Effector memory CD8-positive, alpha-beta T cell (primary cell): ENCODE measurements at regions not wholly inside any gene's neighbourhood (a gene's known extent, or its start where the extent isn't known, plus 50 kb on each side); places are given as distances from the start of the nearest gene placed in this dataset.

Source experiments
- ATAC-seq: fragments of 150-1000 bp; cut with Tn5 transposase; replicated peaks from 2 replicates; pipeline ENCODE4 v1.10.0; 2021; ENCODE audit warnings: mild to moderate bottlenecking, moderate library complexity
- DNase-seq, 3 experiments: peaks; one replicate each; pipeline ENCODE4 v3.0.0; 2021
- H3K27ac Mint-ChIP-seq, 2 donors: one replicate each; pipeline ENCODE4 v1.8.0; 2022; ENCODE audit warnings: mild to moderate bottlenecking in 2 of 2, mixed read lengths in 2 of 2, moderate library complexity in 2 of 2
- H3K27me3 Mint-ChIP-seq, 2 donors: one replicate each; pipeline ENCODE4 v1.8.0; 2022; ENCODE audit warnings: mixed read lengths in 2 of 2
- H3K36me3 Mint-ChIP-seq: one replicate; pipeline ENCODE4 v1.8.0; 2022; ENCODE audit warnings: mild to moderate bottlenecking, moderate library complexity, mixed read lengths; ENCODE audit not compliant: insufficient read depth
- H3K4me1 Mint-ChIP-seq, 2 donors: one replicate each; pipeline ENCODE4 v1.8.0; 2022; ENCODE audit warnings: low read depth in 2 of 2, mixed read lengths in 2 of 2
- H3K4me3 Mint-ChIP-seq, 2 donors: one replicate each; pipeline ENCODE4 v1.8.0; 2022; ENCODE audit warnings: mild to moderate bottlenecking in 2 of 2, mixed read lengths in 2 of 2, moderate library complexity in 2 of 2
- H3K9me3 Mint-ChIP-seq, 2 donors: one replicate each; pipeline ENCODE4 v1.8.0; 2022; ENCODE audit warnings: mixed read lengths in 2 of 2

DNA sequence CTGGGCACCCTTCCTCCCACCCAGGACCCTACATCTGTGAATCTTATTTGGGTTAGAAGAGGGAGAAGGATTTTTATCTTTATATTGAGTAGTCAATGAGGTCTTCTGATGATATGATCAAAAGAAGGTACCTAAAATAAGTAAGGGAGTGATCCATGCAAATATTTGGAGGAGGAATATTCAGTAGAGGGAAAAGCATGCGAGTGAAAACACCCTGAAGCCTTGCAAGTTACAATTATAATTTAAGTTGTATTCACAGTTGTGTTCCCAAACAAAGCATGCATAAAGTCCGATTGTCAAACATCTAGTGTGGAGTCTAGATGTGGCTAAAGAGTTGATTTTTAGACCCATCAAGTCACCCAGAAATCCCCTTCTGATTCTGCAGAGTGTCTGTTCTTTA is 530.2 kb upstream of the ZEB2 start:
- Mint-ChIP-seq H3K4me1 (no peaks in the 10 kb centered on the region), H3K4me3 (no peak overlapping the region), H3K36me3 (no peaks in the 10 kb centered on the region), H3K27ac (no peak overlapping the region), H3K9me3 (no peaks in the 10 kb centered on the region), H3K27me3 (no peaks in the 10 kb centered on the region)
- ATAC-seq: no peak
- no peak for DNase-seq

DNA sequence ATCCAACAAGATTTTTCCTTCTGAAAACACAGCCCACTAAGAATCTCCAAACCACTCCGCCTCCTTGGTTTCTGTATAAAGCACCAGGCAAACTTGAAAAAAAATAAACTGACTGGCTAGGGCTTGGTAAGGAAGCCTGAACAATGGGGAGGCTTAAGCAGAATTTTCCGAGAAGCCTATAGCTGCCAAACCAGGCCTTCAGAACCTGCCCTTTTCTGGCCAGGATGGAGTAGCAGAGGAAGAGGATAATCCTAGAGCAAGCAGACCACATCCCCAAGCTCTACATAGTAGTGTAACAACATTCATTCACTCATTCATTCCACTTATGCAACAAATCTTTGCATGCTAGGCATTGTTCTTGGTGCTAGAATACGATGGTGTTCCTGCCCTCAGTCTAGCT is 529.6 kb upstream of the ZEB2 start:
- Mint-ChIP-seq H3K4me3 (no peak overlapping the region), H3K27ac (no peak overlapping the region), H3K4me1 (no peaks in the 10 kb centered on the region), H3K27me3 (no peaks in the 10 kb centered on the region), H3K9me3 (no peaks in the 10 kb centered on the region), H3K36me3 (no peaks in the 10 kb centered on the region)
- ATAC-seq (no peak), DNase-seq (no peak)

DNA sequence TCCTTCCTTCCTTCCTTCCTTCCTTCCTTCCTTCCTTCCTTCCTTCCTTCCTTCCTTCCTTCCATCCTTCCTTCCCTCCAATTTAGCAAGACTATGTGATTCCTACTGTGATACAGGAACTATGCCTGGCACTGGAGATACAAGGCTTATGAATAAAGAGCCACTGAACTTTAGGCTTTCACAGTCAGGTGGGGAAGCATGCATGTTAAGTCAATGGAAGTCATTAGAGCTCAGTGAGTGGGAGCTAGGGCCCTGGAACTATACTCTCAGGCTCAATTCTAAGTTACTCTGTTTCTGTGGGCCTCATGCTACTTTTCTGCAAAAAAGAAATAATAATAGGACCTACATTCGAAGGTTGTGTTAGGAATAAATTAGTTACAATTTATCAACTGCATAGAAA is 527.6 kb upstream of the ZEB2 start:
- no peak for ATAC-seq
- no peaks in the 10 kb centered on the region for H3K36me3 Mint-ChIP-seq
- no peak overlapping the region for H3K27ac Mint-ChIP-seq
- no peaks in the 10 kb centered on the region for H3K27me3 Mint-ChIP-seq
- no peak for DNase-seq
- no peaks in the 10 kb centered on the region for H3K9me3 Mint-ChIP-seq
- H3K4me3 Mint-ChIP-seq: no peak overlapping the region
- no peaks in the 10 kb centered on the region for H3K4me1 Mint-ChIP-seq

DNA sequence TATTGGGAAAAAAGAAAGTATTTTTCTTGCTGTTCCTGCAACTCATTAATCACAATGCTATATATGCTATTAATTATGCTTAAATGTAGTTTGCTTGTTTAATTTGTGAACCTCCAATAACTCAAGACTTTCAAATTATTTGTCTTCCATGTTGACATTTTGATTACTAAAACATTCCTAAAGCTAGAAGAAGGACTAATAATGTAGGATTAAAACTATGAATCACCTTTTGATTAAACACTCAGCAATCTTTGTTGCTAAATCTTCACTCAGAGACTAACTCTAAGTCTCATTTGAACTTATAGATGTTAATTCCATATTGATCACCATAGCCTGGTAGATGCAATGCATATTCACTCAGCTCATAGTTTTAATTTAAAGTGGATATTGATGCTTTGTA is 524.6 kb upstream of the ZEB2 start:
- DNase-seq (no peak), ATAC-seq (no peak)
- no peaks in the 10 kb centered on the region for H3K9me3 Mint-ChIP-seq
- H3K36me3 Mint-ChIP-seq: no peaks in the 10 kb centered on the region
- no peak overlapping the region for H3K4me3 Mint-ChIP-seq
- H3K27ac Mint-ChIP-seq: no peak overlapping the region
- no peaks in the 10 kb centered on the region for H3K4me1 Mint-ChIP-seq
- peaks cover 0 to 4% of the 10 kb centered on the region in 2 donors for H3K27me3 Mint-ChIP-seq

DNA sequence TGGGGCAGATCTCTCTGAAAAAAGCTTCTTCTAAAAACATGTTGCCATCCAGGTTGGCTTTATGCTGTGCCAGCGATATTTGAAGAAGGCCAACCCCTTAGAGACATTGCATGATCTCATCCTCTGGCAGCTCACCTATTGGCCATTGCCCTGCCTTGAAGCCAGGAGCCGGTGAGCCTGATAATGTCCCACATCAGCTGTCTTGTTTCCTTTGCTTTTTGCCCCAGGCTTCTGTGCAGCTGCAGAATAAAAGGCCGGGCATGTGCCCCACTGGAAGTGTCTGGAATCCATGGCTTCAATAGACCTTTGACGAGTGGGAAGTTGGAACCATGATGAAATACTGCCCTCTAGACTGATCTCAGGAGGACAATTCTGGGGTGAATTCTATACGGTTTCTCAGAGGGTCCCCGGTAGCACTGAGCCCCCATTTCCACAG is 523.5 kb upstream of the ZEB2 start:
- Mint-ChIP-seq H3K9me3 (no peaks in the 10 kb centered on the region), H3K36me3 (no peaks in the 10 kb centered on the region), H3K4me1 (no peaks in the 10 kb centered on the region), H3K27ac (no peak overlapping the region), H3K4me3 (no peak overlapping the region), H3K27me3 (peaks cover 0 to 4% of the 10 kb centered on the region in 2 donors)
- ATAC-seq (no peak), DNase-seq (no peak)

DNA sequence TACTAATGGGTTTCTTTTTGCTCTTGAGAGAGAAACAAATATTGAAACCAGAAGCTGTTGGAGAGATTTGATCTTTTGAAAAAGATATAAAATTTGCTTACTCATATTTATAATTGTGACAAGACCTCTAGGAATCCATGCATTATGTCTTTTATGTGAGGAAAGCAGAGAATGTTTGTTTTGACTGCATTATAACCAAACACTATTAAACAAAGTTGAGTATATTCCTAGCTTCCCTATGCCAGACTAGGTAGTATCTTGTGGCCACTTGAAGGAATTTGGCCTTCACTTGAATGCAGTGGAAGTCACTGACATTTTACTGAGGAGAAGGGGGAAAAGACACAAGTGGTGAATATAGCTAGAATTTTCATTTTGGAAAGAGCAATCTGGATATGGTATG is 521.8 kb upstream of the ZEB2 start:
- no peak overlapping the region for H3K4me3 Mint-ChIP-seq
- no peak overlapping the region for H3K27ac Mint-ChIP-seq
- DNase-seq: no peak
- H3K27me3 Mint-ChIP-seq: peaks cover 0 to 10% of the 10 kb centered on the region in 2 donors
- H3K4me1 Mint-ChIP-seq: no peaks in the 10 kb centered on the region
- no peaks in the 10 kb centered on the region for H3K9me3 Mint-ChIP-seq
- no peak for ATAC-seq
- no peaks in the 10 kb centered on the region for H3K36me3 Mint-ChIP-seq

DNA sequence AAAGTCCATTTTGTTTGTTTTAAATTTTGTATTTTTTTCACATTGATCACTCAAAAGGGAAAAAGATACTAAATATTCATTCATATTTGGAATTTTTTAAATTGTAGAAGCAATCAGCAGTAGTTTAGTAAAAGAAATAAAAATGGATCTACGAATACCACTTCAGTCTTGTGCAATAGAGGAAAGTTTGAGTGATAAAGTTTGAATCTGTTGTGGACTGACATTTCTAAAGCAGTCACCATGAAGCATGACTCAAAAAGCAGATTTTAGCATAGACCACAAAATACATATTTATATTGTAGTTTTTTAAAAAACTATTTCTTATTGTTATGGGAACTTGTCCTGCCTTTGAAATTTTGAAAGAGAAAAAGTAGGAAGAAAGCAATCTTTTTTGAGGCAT is 520.5 kb upstream of the ZEB2 start:
- Mint-ChIP-seq H3K9me3 (no peaks in the 10 kb centered on the region), H3K4me3 (no peak overlapping the region), H3K4me1 (no peaks in the 10 kb centered on the region), H3K27ac (no peak overlapping the region), H3K36me3 (no peaks in the 10 kb centered on the region), H3K27me3 (peaks cover 0 to 12% of the 10 kb centered on the region in 2 donors)
- ATAC-seq: no peak
- DNase-seq: no peak

DNA sequence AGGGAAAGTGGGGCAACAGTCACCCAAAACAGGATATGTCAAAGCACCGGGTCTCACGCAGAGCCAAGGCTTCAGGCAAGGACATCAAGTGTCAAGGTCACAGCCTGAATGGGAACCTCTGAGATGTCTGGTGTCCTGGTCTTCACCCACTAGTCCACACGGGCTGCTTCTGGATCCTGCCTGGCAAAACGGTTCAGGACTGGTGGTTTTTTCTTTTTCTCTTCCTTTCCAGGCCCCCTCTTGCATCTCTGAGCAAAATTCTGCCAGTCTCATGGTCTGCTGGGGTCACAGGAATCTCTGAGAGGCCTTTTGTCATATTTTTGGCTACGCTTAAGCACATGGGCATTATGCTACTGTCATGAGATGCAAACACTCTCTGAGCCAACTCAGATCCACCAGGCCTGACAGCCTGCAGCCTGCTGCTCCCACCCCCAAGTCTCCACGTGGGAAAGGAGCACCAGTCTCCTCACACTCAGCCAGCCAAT is 518.2 kb upstream of the ZEB2 start:
- ATAC-seq (no peak), DNase-seq (no peak)
- H3K27ac Mint-ChIP-seq: no peak overlapping the region
- peaks cover 0 to 12% of the 10 kb centered on the region in 2 donors for H3K27me3 Mint-ChIP-seq
- H3K4me3 Mint-ChIP-seq: no peak overlapping the region
- no peaks in the 10 kb centered on the region for H3K36me3 Mint-ChIP-seq
- no peaks in the 10 kb centered on the region for H3K4me1 Mint-ChIP-seq
- no peaks in the 10 kb centered on the region for H3K9me3 Mint-ChIP-seq

DNA sequence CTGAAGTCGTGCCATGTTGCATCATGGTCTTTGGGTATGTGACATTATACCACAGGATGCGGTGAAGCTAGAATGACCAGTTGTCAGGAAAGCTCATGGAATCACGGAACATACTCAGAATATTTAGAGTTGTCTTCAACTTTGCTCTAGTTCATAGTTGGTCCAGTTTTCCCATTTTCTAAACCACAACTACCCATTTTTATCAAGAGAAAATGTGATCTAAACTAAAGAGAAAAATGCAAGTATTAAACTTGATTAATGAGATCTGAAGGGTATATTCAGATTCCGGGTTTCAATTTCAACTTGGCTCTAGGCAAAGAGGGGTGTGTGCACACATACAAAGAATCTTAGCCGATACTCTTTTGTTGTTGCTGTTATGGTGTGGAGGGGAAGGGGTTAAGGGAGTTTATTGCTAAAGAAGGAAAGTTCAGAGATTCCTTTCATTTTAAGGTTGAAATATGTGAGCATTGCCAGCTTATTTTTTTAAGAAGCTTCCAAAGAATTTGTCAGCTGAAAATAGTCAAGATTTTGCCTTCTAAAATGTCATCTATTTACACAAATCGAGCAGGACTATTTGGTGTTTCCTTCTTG is 516.6 kb upstream of the ZEB2 start:
- H3K9me3 Mint-ChIP-seq: no peaks in the 10 kb centered on the region
- DNase-seq (no peak), ATAC-seq (no peak)
- H3K27ac Mint-ChIP-seq: no peak overlapping the region
- H3K36me3 Mint-ChIP-seq: no peaks in the 10 kb centered on the region
- H3K27me3 Mint-ChIP-seq: peaks cover 0 to 12% of the 10 kb centered on the region in 2 donors
- no peak overlapping the region for H3K4me3 Mint-ChIP-seq
- no peaks in the 10 kb centered on the region for H3K4me1 Mint-ChIP-seq

DNA sequence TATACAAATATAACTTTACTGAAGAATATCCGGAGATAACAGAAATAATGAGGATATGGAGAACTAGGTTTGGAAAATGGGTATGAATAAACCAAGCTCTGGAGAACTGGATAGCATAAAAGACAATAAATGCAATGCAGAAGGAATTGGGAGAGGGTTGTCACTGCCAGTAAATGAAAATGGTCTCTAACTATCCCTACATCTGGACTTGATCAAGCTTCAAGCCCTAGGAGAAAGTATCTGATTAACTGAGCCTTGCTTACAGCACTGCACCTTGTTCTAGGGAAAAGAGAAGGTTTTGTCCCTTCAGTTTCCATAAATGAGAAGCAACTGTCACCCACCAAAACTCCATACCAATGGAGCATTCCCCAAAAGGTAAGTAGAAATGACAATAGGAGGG is 514.6 kb upstream of the ZEB2 start:
- Mint-ChIP-seq H3K4me3 (no peak overlapping the region), H3K9me3 (no peaks in the 10 kb centered on the region), H3K27ac (no peak overlapping the region), H3K27me3 (peaks cover 0 to 8% of the 10 kb centered on the region in 2 donors), H3K36me3 (no peaks in the 10 kb centered on the region), H3K4me1 (no peaks in the 10 kb centered on the region)
- DNase-seq: no peak
- ATAC-seq: no peak

DNA sequence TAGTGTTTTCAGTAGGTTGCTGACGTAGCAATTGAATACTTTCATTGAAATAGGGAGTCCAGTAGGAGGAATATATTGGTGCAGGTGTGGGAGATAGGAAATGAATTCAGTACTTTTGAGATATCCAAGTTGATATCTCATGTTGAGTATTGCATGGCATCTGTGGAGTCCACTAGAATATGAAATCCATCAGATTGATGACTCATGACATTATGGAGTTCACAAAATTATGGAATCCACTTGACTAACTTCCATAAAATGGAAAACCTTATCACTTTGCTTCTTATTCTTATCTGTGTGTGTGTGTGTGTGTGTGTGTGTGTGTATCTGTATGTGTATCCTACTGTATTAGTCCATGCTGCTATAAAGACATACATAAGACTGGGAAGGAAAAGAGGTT is 513.5 kb upstream of the ZEB2 start:
- Mint-ChIP-seq H3K36me3 (no peaks in the 10 kb centered on the region), H3K4me1 (no peaks in the 10 kb centered on the region), H3K9me3 (no peaks in the 10 kb centered on the region), H3K4me3 (no peak overlapping the region), H3K27ac (no peak overlapping the region), H3K27me3 (peaks cover 0 to 8% of the 10 kb centered on the region in 2 donors)
- ATAC-seq (no peak), DNase-seq (no peak)

DNA sequence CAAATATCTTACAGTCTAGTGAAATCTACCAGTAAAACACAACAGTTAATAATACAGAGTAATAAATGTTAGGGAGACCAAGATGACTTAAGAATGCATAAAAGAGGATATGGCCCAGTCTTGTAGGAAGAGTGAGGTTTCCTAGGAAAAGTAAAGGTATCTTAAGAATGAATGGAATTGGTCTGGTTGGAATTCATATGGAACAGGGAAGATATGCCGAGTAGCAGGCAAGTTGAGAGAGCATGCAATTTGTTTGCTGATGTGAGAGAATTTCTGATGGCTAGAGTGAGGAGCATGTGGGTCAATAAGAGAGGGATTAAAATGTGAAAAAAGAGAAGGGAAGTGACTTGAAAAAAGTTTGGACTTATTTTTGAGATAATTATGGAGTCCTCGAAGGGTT is 512.9 kb upstream of the ZEB2 start:
- H3K27me3 Mint-ChIP-seq: peaks cover 0 to 8% of the 10 kb centered on the region in 2 donors
- ATAC-seq (no peak), DNase-seq (no peak)
- no peaks in the 10 kb centered on the region for H3K36me3 Mint-ChIP-seq
- H3K9me3 Mint-ChIP-seq: no peaks in the 10 kb centered on the region
- H3K4me3 Mint-ChIP-seq: no peak overlapping the region
- H3K27ac Mint-ChIP-seq: no peak overlapping the region
- H3K4me1 Mint-ChIP-seq: no peaks in the 10 kb centered on the region

DNA sequence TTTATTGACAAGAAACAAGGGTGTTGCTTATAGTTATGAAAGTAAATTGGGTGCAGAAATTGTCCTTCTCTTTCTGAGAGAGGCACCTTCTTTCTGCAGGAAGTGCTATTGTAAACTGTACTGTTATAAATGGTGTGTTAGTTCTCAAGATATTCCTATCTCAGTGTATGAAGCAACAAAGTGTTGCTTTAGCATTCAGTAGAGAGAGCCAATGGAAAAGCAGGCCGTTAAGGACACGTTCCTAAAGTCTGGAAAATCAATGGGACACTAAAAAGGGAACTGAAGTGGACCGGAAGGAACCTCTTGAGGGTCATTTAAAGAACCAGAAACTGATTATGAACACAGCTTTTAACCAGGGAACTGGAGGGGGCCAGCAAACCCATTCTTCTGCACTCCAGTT is 510.0 kb upstream of the ZEB2 start:
- Mint-ChIP-seq H3K27me3 (peaks cover 6 to 9% of the 10 kb centered on the region in 2 donors), H3K4me3 (no peak overlapping the region), H3K36me3 (no peaks in the 10 kb centered on the region), H3K4me1 (no peaks in the 10 kb centered on the region), H3K9me3 (no peaks in the 10 kb centered on the region), H3K27ac (no peak overlapping the region)
- DNase-seq (no peak), ATAC-seq (no peak)

DNA sequence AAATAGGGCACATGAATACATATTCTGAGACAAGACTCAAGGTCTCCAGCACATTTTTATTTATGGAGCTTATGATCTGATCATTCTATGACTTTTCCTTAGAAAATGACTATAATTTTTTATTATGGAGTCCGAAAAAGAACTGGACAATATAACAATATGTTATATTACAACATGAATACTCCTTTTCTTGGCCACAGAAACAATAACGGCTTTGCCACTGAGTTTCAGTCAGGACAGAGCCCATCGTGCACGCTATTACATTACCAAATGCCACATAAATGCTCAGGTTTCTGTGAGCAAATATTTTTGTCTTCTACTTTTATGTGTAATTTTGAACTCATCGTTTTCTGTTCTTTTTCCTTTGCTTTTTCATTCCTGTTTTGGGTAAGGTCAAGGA is 509.2 kb upstream of the ZEB2 start:
- no peaks in the 10 kb centered on the region for H3K4me1 Mint-ChIP-seq
- no peak overlapping the region for H3K4me3 Mint-ChIP-seq
- no peaks in the 10 kb centered on the region for H3K36me3 Mint-ChIP-seq
- no peak overlapping the region for H3K27ac Mint-ChIP-seq
- DNase-seq: no peak
- H3K9me3 Mint-ChIP-seq: no peaks in the 10 kb centered on the region
- H3K27me3 Mint-ChIP-seq: peaks cover 6 to 9% of the 10 kb centered on the region in 2 donors
- ATAC-seq: no peak
